ENCODE measurements at regions not wholly inside any gene's neighbourhood (a gene's known extent, or its start where the extent isn't known, plus 50 kb on each side); places are given as distances from the start of the nearest gene placed in this dataset.

GRCh38 chr4:130238121-130238520 is 1142.2 kb downstream of the C4orf33 start:
- intact Hi-C loops (cut with DNase I), result no loop called here
- H3K27ac ChIP-seq, result no peak overlapping the region
- H3K36me3 ChIP-seq, result no peaks in the 10 kb centered on the region
- H3K4me1 ChIP-seq, result no peaks in the 10 kb centered on the region
- H3K4me3 ChIP-seq (replicated peaks in 1 of 3), result no peak overlapping the region
- DNase-seq, result no peak
- H3K9me3 ChIP-seq, result no peaks in the 10 kb centered on the region
- H3K27me3 ChIP-seq, result no peaks in the 10 kb centered on the region
- WGBS, 2 donors, result 64 to 65% methylated on average over 3 of the region's 3 CpGs
- TF ChIP-seq, protein P1, sequence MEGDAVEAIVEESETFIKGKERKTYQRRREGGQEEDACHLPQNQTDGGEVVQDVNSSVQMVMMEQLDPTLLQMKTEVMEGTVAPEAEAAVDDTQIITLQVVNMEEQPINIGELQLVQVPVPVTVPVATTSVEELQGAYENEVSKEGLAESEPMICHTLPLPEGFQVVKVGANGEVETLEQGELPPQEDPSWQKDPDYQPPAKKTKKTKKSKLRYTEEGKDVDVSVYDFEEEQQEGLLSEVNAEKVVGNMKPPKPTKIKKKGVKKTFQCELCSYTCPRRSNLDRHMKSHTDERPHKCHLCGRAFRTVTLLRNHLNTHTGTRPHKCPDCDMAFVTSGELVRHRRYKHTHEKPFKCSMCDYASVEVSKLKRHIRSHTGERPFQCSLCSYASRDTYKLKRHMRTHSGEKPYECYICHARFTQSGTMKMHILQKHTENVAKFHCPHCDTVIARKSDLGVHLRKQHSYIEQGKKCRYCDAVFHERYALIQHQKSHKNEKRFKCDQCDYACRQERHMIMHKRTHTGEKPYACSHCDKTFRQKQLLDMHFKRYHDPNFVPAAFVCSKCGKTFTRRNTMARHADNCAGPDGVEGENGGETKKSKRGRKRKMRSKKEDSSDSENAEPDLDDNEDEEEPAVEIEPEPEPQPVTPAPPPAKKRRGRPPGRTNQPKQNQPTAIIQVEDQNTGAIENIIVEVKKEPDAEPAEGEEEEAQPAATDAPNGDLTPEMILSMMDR (IDR thresholded peaks at IDR 0.05), result no peak
- TF ChIP-seq POLR2A (IDR thresholded peaks at IDR 0.05), result no peak

DNA sequence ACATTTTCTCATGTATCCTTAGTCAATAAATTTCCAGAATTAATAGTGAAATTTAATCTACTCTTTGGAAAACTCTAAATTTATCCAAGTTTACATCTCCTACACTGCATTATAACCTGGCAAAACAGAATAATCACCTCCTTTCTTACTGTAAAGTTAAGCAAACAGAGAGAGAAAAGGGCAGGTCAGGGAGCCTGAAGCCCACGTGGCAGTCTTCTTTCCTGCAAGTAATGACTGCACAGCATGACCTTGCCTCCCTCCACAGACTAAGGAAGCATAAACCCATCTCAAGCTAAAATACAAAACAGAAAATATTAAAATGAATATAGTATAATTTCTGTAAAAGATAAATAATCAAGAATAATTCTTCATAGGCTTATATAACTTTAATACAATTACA is 1153.0 kb downstream of the C4orf33 start:
- H3K4me1 ChIP-seq, result no peaks in the 10 kb centered on the region
- no peak overlapping the region for H3K4me3 ChIP-seq (replicated peaks in 1 of 3)
- TF ChIP-seq, protein P1 (IDR thresholded peaks at IDR 0.05), result no peak
- TF ChIP-seq POLR2A (IDR thresholded peaks at IDR 0.05), result no peak
- H3K27ac ChIP-seq, result no peak overlapping the region
- H3K36me3 ChIP-seq, result no peaks in the 10 kb centered on the region
- no peaks in the 10 kb centered on the region for H3K9me3 ChIP-seq
- 18 to 26% methylated on average over 1 of the region's 1 CpG for WGBS, 2 donors
- intact Hi-C loops (cut with DNase I), result no loop called here
- no peak for DNase-seq
- no peaks in the 10 kb centered on the region for H3K27me3 ChIP-seq

- H3K9me3 ChIP-seq, result no peaks in the 10 kb centered on the region
- H3K27ac ChIP-seq, result no peak overlapping the region
- TF ChIP-seq, protein P1 (IDR thresholded peaks at IDR 0.05), result no peak
- TF ChIP-seq POLR2A (IDR thresholded peaks at IDR 0.05), result no peak
- no peak for DNase-seq
- 76 to 78% methylated on average over 2 of the region's 2 CpGs for WGBS, 2 donors
- no peaks in the 10 kb centered on the region for H3K27me3 ChIP-seq
- intact Hi-C loops (cut with DNase I), result no loop called here
- H3K4me1 ChIP-seq, result no peaks in the 10 kb centered on the region
- H3K36me3 ChIP-seq, result no peaks in the 10 kb centered on the region
- no peak overlapping the region for H3K4me3 ChIP-seq (replicated peaks in 1 of 3)
These were observed 1161.3 kb downstream of the C4orf33 start for GRCh38 chr4:130257271-130257670.

DNA sequence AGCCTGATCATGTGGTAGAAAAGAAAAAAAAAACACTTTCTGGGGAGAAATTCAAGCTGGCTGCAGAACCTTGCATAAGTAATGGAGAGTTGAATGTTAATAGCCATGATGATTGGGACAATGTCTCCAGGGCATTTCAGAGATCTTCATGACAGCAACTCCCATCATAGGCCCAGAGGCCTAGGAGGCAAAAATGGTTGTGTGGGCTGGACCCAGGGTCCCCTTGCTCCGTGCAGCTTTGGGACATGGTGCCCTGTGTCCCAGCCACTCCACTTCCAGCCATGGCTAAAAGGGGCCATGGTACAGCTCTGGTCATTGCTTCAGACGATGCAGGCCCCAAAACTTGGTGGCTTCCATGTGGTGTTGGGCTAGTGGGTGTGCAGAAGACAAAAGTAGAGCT is 1170.9 kb downstream of the C4orf33 start:
- DNase-seq, result no peak

GRCh38 chr4:130288576-130288975 is 1192.6 kb downstream of the C4orf33 start:
- Histone ChIP-seq H3K4me1 (no peaks in the 10 kb centered on the region), H3K4me3 (replicated peaks in 1 of 3) (no peak overlapping the region), H3K36me3 (no peaks in the 10 kb centered on the region), H3K27me3 (no peaks in the 10 kb centered on the region), H3K9me3 (no peaks in the 10 kb centered on the region), H3K27ac (no peak overlapping the region)
- DNase-seq, result no peak
- intact Hi-C loops (cut with DNase I), result no loop called here
- TF ChIP-seq, protein P1 (IDR thresholded peaks at IDR 0.05), result no peak
- TF ChIP-seq POLR2A (IDR thresholded peaks at IDR 0.05), result no peak
- WGBS, 2 donors, result 25 to 37% methylated on average over 1 of the region's 1 CpG

More for the DNA sequence above, 1170.9 kb downstream of the C4orf33 start:
- Histone ChIP-seq H3K4me3 (replicated peaks in 1 of 3) (no peak overlapping the region), H3K36me3 (no peaks in the 10 kb centered on the region), H3K9me3 (no peaks in the 10 kb centered on the region), H3K27me3 (no peaks in the 10 kb centered on the region), H3K4me1 (no peaks in the 10 kb centered on the region), H3K27ac (no peak overlapping the region)
- WGBS, 2 donors, result 78 to 89% methylated on average over 1 to 2 of the region's 2 CpGs
- TF ChIP-seq, protein P1 (IDR thresholded peaks at IDR 0.05), result no peak
- no peak for TF ChIP-seq POLR2A (IDR thresholded peaks at IDR 0.05)
- intact Hi-C loops (cut with DNase I), result no loop called here
